ENCODE measurements at regions not wholly inside any gene's neighbourhood (a gene's known extent, or its start where the extent isn't known, plus 50 kb on each side); places are given as distances from the start of the nearest gene placed in this dataset.

- TF ChIP-seq, protein P1, sequence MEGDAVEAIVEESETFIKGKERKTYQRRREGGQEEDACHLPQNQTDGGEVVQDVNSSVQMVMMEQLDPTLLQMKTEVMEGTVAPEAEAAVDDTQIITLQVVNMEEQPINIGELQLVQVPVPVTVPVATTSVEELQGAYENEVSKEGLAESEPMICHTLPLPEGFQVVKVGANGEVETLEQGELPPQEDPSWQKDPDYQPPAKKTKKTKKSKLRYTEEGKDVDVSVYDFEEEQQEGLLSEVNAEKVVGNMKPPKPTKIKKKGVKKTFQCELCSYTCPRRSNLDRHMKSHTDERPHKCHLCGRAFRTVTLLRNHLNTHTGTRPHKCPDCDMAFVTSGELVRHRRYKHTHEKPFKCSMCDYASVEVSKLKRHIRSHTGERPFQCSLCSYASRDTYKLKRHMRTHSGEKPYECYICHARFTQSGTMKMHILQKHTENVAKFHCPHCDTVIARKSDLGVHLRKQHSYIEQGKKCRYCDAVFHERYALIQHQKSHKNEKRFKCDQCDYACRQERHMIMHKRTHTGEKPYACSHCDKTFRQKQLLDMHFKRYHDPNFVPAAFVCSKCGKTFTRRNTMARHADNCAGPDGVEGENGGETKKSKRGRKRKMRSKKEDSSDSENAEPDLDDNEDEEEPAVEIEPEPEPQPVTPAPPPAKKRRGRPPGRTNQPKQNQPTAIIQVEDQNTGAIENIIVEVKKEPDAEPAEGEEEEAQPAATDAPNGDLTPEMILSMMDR (IDR thresholded peaks at IDR 0.05) = no peak
- no peak for TF ChIP-seq POLR2A (IDR thresholded peaks at IDR 0.05)
Observed at GRCh38 chr18:68164909-68165308, 550.0 kb downstream of the TMX3 start.
